ENCODE measurements at regions not wholly inside any gene's neighbourhood (a gene's known extent, or its start where the extent isn't known, plus 50 kb on each side); places are given as distances from the start of the nearest gene placed in this dataset.

DNA sequence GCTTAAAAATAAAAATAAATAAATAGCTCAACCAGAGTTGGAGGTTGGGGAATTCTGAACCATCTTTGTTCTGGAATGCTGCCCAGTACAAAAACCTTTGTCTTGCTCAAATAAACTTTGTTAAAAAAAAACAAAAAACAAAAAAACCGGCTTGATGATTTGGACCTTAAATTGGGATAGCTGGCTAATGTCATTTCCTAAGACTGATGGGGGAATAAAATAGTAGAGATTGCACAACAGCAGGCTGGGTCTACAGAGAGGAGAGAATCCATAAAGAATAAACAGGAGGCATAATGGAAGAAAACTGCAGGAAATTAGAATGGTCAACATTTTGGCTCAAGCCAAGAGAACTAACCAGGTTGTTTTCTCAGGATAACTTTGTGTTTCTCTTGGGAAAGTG, 370.9 kb downstream of the AEBP2 start:
- 28% methylated on average over 1 of the region's 1 CpG for WGBS
- H3K9ac ChIP-seq (ENCODE audit: low read depth in 1 of 2, low read length in 2 of 2) = no peak overlapping the region
- no peaks in the 10 kb centered on the region for H3K4me1 ChIP-seq (ENCODE audit: control insufficient read depth in 4 of 4, insufficient read depth in 4 of 4, low read length in 3 of 4)
- no peak overlapping the region for H3K27ac ChIP-seq (ENCODE audit: low read depth in 1 of 2, low read length in 2 of 2)
- H3K4me3 ChIP-seq (ENCODE audit: low read depth in 1 of 3, low read length in 3 of 3) = no peak overlapping the region
- H3K27me3 ChIP-seq (ENCODE audit: control insufficient read depth in 4 of 4, insufficient read depth in 4 of 4, low read length in 3 of 4) = no peaks in the 10 kb centered on the region
- no peak for DNase-seq (ENCODE audit: low spot score)
- TF ChIP-seq FOXA1 (IDR thresholded peaks at IDR 0.05) (no peak), HNF4G (IDR thresholded peaks at IDR 0.05) (no peak), RXRA (IDR thresholded peaks at IDR 0.05) (no peak), EGR1 (IDR thresholded peaks at IDR 0.05; ENCODE audit: low read depth in 2 of 2) (no peak), NR2F2 (IDR thresholded peaks at IDR 0.05) (no peak), GABPA (IDR thresholded peaks at IDR 0.05 in 1 of 2, conservative IDR thresholded peaks at IDR 0.05 in 1 of 2) (no peak), SP1 (IDR thresholded peaks at IDR 0.05) (no peak), YY1 (IDR thresholded peaks at IDR 0.05) (no peak), TAF1 (conservative IDR thresholded peaks at IDR 0.05) (no peak), HNF4A (conservative IDR thresholded peaks at IDR 0.05) (no peak), FOXA2 (IDR thresholded peaks at IDR 0.05) (no peak), JUND (IDR thresholded peaks at IDR 0.05) (no peak), RAD21 (IDR thresholded peaks at IDR 0.05) (no peak)
- TF ChIP-seq, protein P1, sequence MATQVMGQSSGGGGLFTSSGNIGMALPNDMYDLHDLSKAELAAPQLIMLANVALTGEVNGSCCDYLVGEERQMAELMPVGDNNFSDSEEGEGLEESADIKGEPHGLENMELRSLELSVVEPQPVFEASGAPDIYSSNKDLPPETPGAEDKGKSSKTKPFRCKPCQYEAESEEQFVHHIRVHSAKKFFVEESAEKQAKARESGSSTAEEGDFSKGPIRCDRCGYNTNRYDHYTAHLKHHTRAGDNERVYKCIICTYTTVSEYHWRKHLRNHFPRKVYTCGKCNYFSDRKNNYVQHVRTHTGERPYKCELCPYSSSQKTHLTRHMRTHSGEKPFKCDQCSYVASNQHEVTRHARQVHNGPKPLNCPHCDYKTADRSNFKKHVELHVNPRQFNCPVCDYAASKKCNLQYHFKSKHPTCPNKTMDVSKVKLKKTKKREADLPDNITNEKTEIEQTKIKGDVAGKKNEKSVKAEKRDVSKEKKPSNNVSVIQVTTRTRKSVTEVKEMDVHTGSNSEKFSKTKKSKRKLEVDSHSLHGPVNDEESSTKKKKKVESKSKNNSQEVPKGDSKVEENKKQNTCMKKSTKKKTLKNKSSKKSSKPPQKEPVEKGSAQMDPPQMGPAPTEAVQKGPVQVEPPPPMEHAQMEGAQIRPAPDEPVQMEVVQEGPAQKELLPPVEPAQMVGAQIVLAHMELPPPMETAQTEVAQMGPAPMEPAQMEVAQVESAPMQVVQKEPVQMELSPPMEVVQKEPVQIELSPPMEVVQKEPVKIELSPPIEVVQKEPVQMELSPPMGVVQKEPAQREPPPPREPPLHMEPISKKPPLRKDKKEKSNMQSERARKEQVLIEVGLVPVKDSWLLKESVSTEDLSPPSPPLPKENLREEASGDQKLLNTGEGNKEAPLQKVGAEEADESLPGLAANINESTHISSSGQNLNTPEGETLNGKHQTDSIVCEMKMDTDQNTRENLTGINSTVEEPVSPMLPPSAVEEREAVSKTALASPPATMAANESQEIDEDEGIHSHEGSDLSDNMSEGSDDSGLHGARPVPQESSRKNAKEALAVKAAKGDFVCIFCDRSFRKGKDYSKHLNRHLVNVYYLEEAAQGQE (IDR thresholded peaks at IDR 0.05) = no peak
- TF ChIP-seq, protein P2, sequence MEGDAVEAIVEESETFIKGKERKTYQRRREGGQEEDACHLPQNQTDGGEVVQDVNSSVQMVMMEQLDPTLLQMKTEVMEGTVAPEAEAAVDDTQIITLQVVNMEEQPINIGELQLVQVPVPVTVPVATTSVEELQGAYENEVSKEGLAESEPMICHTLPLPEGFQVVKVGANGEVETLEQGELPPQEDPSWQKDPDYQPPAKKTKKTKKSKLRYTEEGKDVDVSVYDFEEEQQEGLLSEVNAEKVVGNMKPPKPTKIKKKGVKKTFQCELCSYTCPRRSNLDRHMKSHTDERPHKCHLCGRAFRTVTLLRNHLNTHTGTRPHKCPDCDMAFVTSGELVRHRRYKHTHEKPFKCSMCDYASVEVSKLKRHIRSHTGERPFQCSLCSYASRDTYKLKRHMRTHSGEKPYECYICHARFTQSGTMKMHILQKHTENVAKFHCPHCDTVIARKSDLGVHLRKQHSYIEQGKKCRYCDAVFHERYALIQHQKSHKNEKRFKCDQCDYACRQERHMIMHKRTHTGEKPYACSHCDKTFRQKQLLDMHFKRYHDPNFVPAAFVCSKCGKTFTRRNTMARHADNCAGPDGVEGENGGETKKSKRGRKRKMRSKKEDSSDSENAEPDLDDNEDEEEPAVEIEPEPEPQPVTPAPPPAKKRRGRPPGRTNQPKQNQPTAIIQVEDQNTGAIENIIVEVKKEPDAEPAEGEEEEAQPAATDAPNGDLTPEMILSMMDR (IDR thresholded peaks at IDR 0.05; ENCODE audit: low read depth, low read length, missing input control) = no peak
- TF ChIP-seq, protein P3, sequence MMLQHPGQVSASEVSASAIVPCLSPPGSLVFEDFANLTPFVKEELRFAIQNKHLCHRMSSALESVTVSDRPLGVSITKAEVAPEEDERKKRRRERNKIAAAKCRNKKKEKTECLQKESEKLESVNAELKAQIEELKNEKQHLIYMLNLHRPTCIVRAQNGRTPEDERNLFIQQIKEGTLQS (IDR thresholded peaks at IDR 0.05) = no peak
- TF ChIP-seq, protein P4, sequence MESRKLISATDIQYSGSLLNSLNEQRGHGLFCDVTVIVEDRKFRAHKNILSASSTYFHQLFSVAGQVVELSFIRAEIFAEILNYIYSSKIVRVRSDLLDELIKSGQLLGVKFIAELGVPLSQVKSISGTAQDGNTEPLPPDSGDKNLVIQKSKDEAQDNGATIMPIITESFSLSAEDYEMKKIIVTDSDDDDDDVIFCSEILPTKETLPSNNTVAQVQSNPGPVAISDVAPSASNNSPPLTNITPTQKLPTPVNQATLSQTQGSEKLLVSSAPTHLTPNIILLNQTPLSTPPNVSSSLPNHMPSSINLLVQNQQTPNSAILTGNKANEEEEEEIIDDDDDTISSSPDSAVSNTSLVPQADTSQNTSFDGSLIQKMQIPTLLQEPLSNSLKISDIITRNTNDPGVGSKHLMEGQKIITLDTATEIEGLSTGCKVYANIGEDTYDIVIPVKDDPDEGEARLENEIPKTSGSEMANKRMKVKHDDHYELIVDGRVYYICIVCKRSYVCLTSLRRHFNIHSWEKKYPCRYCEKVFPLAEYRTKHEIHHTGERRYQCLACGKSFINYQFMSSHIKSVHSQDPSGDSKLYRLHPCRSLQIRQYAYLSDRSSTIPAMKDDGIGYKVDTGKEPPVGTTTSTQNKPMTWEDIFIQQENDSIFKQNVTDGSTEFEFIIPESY (IDR thresholded peaks at IDR 0.05) = no peak
- TF ChIP-seq, protein P5, sequence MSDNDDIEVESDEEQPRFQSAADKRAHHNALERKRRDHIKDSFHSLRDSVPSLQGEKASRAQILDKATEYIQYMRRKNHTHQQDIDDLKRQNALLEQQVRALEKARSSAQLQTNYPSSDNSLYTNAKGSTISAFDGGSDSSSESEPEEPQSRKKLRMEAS (IDR thresholded peaks at IDR 0.05) = no peak
- H3K36me3 ChIP-seq (ENCODE audit: control insufficient read depth in 4 of 4, insufficient read depth in 3 of 4, low read depth in 1 of 4, low read length in 3 of 4) = no peaks in the 10 kb centered on the region
- no peaks in the 10 kb centered on the region for H3K9me3 ChIP-seq (ENCODE audit: control insufficient read depth in 4 of 4, low read length in 3 of 4)
